MM.1S (cell line): ENCODE measurements at regions not wholly inside any gene's neighbourhood (a gene's known extent, or its start where the extent isn't known, plus 50 kb on each side); places are given as distances from the start of the nearest gene placed in this dataset.

Experiments used
- CTCF ChIP-seq: fragments of 300-600 bp; sonication (generic); IDR thresholded peaks from 2 replicates; pipeline ENCODE4 v1.5.1; 2016; ENCODE audit warnings: antibody characterized with exemption, low read length, mixed read lengths
- EZH2 ChIP-seq: fragments of 300-600 bp; sonication (generic); optimal IDR thresholded peaks from 2 replicates; pipeline ENCODE3; 2017; ENCODE audit warnings: low read depth, mild to moderate bottlenecking, antibody characterized with exemption, low read length, mixed read lengths
- EZH2phosphoT487 ChIP-seq: fragments of 300-600 bp; sonication (generic); IDR thresholded peaks from 2 replicates; pipeline ENCODE4 v1.6.1; 2018; ENCODE audit warnings: antibody characterized with exemption, low read length

- TF ChIP-seq EZH2 (no peak), CTCF (no peak), EZH2phosphoT487 (no peak)
Measured at GRCh38 chr7:91326516-91327199, 62.4 kb downstream of the FZD1 start.
